HepG2 (cell line): ENCODE measurements at regions not wholly inside any gene's neighbourhood (a gene's known extent, or its start where the extent isn't known, plus 50 kb on each side); places are given as distances from the start of the nearest gene placed in this dataset.

Experiments used
- AHDC1 ChIP-seq: sonication (generic); formaldehyde crosslinking; IDR thresholded peaks from 2 replicates; pipeline ENCODE4 v1.5.1; 2020; ENCODE audit warnings: mild to moderate bottlenecking, missing genetic modification reagents, borderline replicate concordance
- CBX2 ChIP-seq, 2 experiments: fragments of 200-600 bp in 1 of 2; sonication (generic); formaldehyde crosslinking in 1 of 2; IDR thresholded peaks; 2 replicates each; pipeline versions ENCODE4 v1.7.0 to v1.8.1; 2018 to 2022; ENCODE audit warnings: low read depth in 2 of 2, low read length in 1 of 2, mild to moderate bottlenecking in 1 of 2, missing genetic modification reagents in 1 of 2
- DPF2 ChIP-seq: sonication (generic); formaldehyde crosslinking; IDR thresholded peaks from 2 replicates; pipeline ENCODE4 v1.4.0; 2020; ENCODE audit warnings: mild to moderate bottlenecking, low read depth, missing genetic modification reagents, borderline replicate concordance
- ELF4 ChIP-seq: sonication (generic); formaldehyde crosslinking; IDR thresholded peaks from 2 replicates; pipeline ENCODE4 v1.5.0; 2020; ENCODE audit warnings: missing genetic modification reagents, mild to moderate bottlenecking, moderate library complexity, borderline replicate concordance
- FOXO1 ChIP-seq: sonication (generic); formaldehyde crosslinking; IDR thresholded peaks from 2 replicates; pipeline ENCODE4 v1.4.0; 2020; ENCODE audit warnings: missing genetic modification reagents
- IKZF4 ChIP-seq: sonication (generic); formaldehyde crosslinking; IDR thresholded peaks from 2 replicates; pipeline ENCODE4 v1.5.1; 2020; ENCODE audit warnings: borderline replicate concordance, mild to moderate bottlenecking, low read depth, missing genetic modification reagents; ENCODE audit errors: not compliant biosample characterization
- JUN ChIP-seq: sonication (generic); formaldehyde crosslinking; IDR thresholded peaks from 2 replicates; pipeline ENCODE4 v1.4.0; 2020; ENCODE audit warnings: mild to moderate bottlenecking, missing genetic modification reagents
- JUNB ChIP-seq: sonication (generic); formaldehyde crosslinking; IDR thresholded peaks from 2 replicates; pipeline ENCODE4 v1.8.0; 2022; ENCODE audit warnings: missing genetic modification reagents, mild to moderate bottlenecking, borderline replicate concordance
- KAT7 ChIP-seq: IDR thresholded peaks from 2 replicates; pipeline ENCODE4 v1.6.1; 2018; ENCODE audit warnings: borderline replicate concordance, missing compliant biosample characterization
- KDM1A ChIP-seq: IDR thresholded peaks from 2 replicates; pipeline ENCODE4 v1.6.1; 2016; ENCODE audit warnings: missing compliant biosample characterization
- KLF15 ChIP-seq: sonication (generic); formaldehyde crosslinking; IDR thresholded peaks from 2 replicates; pipeline ENCODE4 v1.8.1; 2023; ENCODE audit warnings: borderline replicate concordance, mild to moderate bottlenecking, inconsistent platforms, missing genetic modification reagents, mixed read lengths
- KMT2A ChIP-seq: sonication (generic); formaldehyde crosslinking; IDR thresholded peaks from 2 replicates; pipeline ENCODE4 v1.4.0; 2020; ENCODE audit warnings: missing genetic modification reagents
- MAFG ChIP-seq: sonication (generic); formaldehyde crosslinking; IDR thresholded peaks from 2 replicates; pipeline ENCODE4 v1.5.1; 2020; ENCODE audit warnings: mild to moderate bottlenecking, missing genetic modification reagents
- MBNL3 ChIP-seq: fragments of 250-450 bp; sonication (Bioruptor Pico); conservative IDR thresholded peaks from 2 replicates; pipeline ENCODE4 v1.8.0; 2022; ENCODE audit warnings: mild to moderate bottlenecking, inconsistent platforms
- MLXIP ChIP-seq: sonication (generic); formaldehyde crosslinking; IDR thresholded peaks from 2 replicates; pipeline ENCODE4 v1.9.0; 2021; ENCODE audit warnings: missing genetic modification reagents, borderline replicate concordance
- NCOA1 ChIP-seq: sonication (generic); formaldehyde crosslinking; IDR thresholded peaks from 2 replicates; pipeline ENCODE4 v1.9.0; 2021; ENCODE audit warnings: missing genetic modification reagents
- SNRNP70 ChIP-seq: fragments of 200-400 bp; formaldehyde crosslinking; IDR thresholded peaks from 2 replicates; pipeline ENCODE4 v1.6.1; 2017; ENCODE audit warnings: mild to moderate bottlenecking, low read depth, low read length, moderate library complexity
- TARDBP ChIP-seq: sonication (generic); formaldehyde crosslinking; IDR thresholded peaks from 2 replicates; pipeline ENCODE4 v1.8.0; 2022; ENCODE audit warnings: mild to moderate bottlenecking, missing genetic modification reagents
- TBL1XR1 ChIP-seq: fragments of 150-350 bp; IDR thresholded peaks from 2 replicates; pipeline ENCODE4 v1.6.1; 2014; ENCODE audit warnings: borderline replicate concordance, low read length; ENCODE audit not compliant: partially characterized antibody
- TCF12 ChIP-seq, 2 experiments: fragments of 450-650 bp in 1 of 2; sonication (generic) in 1 of 2; formaldehyde crosslinking in 1 of 2; IDR thresholded peaks; 2 replicates each; pipeline versions ENCODE4 v1.6.1 to v1.8.0; 2017 to 2022; ENCODE audit warnings: antibody characterized with exemption in 1 of 2, mild to moderate bottlenecking in 1 of 2, missing genetic modification reagents in 1 of 2, moderate library complexity in 1 of 2
- ZNF20 ChIP-seq: sonication (generic); formaldehyde crosslinking; IDR thresholded peaks from 2 replicates; pipeline ENCODE4 v1.4.0; 2020; ENCODE audit warnings: mild to moderate bottlenecking, moderate library complexity, missing genetic modification reagents
- ZNF644 ChIP-seq: IDR thresholded peaks from 2 replicates; pipeline ENCODE4 v1.6.1; 2016; ENCODE audit warnings: low read depth
- ZNF776 ChIP-seq: sonication (generic); formaldehyde crosslinking; IDR thresholded peaks from 2 replicates; pipeline ENCODE4 v1.4.0; 2020; ENCODE audit warnings: mild to moderate bottlenecking, missing genetic modification reagents

GRCh38 chr5:15008476-15008875 is 136.9 kb upstream of the ANKH start (continued):
- peak; percentile 82; the same call in 1 of the 2 replicates for TF ChIP-seq AHDC1 (CRISPR knock-in tag)
- peak; percentile 76 for TF ChIP-seq TBL1XR1
- TF ChIP-seq JUNB (CRISPR knock-in tag), result peak; percentile 91
- TF ChIP-seq JUN, result peak; percentile 92
- TF ChIP-seq ZNF20 (CRISPR knock-in tag), result no peak
- no peak for TF ChIP-seq SNRNP70
- no peak for TF ChIP-seq KAT7
- TF ChIP-seq MLXIP (CRISPR knock-in tag), result peak; percentile 59; the same call in 1 of the 2 replicates
- no peak for TF ChIP-seq TCF12 (IDR thresholded peaks at IDR 0.05)
- no peak for TF ChIP-seq TCF12 (CRISPR knock-in tag; IDR thresholded peaks at IDR 0.05)
- TF ChIP-seq KDM1A (CRISPR knock-in tag), result peak; percentile 85; the same call in 1 of the 2 replicates
- TF ChIP-seq ZNF776 (CRISPR knock-in tag), result no peak
- peak; percentile 55; the same call in 1 of the 2 replicates for TF ChIP-seq KMT2A (CRISPR knock-in tag)
- TF ChIP-seq DPF2, result peak; percentile 87
- TF ChIP-seq TARDBP (CRISPR knock-in tag), result peak; percentile 64; the same call in 1 of the 2 replicates
- no peak for TF ChIP-seq IKZF4 (CRISPR knock-in tag)
- TF ChIP-seq CBX2 (IDR thresholded peaks at IDR 0.05; ENCODE audit: low read depth, low read length), result no peak
- TF ChIP-seq CBX2 (CRISPR knock-in tag; IDR thresholded peaks at IDR 0.05; ENCODE audit: low read depth), result no peak
- TF ChIP-seq NCOA1, result no peak
- peak; percentile 92 for TF ChIP-seq ZNF644 (CRISPR knock-in tag)
- no peak for TF ChIP-seq KLF15 (CRISPR knock-in tag)
- no peak for TF ChIP-seq ELF4 (CRISPR knock-in tag)
- no peak for TF ChIP-seq MAFG
- peak; percentile 81; the same call in 1 of the 2 replicates for TF ChIP-seq FOXO1 (CRISPR knock-in tag)
- TF ChIP-seq MBNL3 (CRISPR knock-in tag), result no peak
